Kidney (tissue), 13 donors: ENCODE measurements at regions not wholly inside any gene's neighbourhood (a gene's known extent, or its start where the extent isn't known, plus 50 kb on each side); places are given as distances from the start of the nearest gene placed in this dataset.

ENCODE experiments used
- DNase-seq, 5 donors: peaks; one replicate each; pipeline ENCODE4 v3.0.0-alpha.2; 2013 to 2020
- FAIRE-seq: peaks from 2 replicates; lab custom pipeline; 2012; peaks lifted over from hg19 to GRCh38; lab: Jason Lieb, UNC
- H3K27ac ChIP-seq, 2 donors: one replicate each; pipeline ENCODE4 v1.7.0; 2013; ENCODE audit warnings: low read depth in 2 of 2, low read length in 2 of 2, inconsistent platforms in 1 of 2
- H3K27me3 ChIP-seq: one replicate; pipeline ENCODE4 v1.7.1; 2013; ENCODE audit warnings: low read length, inconsistent platforms; ENCODE audit not compliant: control insufficient read depth, insufficient read depth
- H3K36me3 ChIP-seq, 3 donors: one replicate each; pipeline versions ENCODE4 v1.7.0 to v1.7.1; 2013; ENCODE audit warnings: low read length in 3 of 3, control low read depth in 1 of 3, inconsistent platforms in 1 of 3; ENCODE audit not compliant: insufficient read depth in 3 of 3, control insufficient read depth in 2 of 3
- H3K4me1 ChIP-seq, 3 donors: one replicate each; pipeline versions ENCODE4 v1.7.0 to v1.7.1; 2013; ENCODE audit warnings: low read length in 3 of 3, inconsistent platforms in 1 of 3, low read depth in 1 of 3; ENCODE audit not compliant: control insufficient read depth in 2 of 3, insufficient read depth in 2 of 3
- H3K4me3 ChIP-seq, 3 donors: one replicate each; pipeline versions ENCODE4 v1.7.0 to v1.8.1; 2013; ENCODE audit warnings: low read length in 3 of 3, control low read depth in 1 of 3, inconsistent platforms in 1 of 3
- H3K9ac ChIP-seq, 3 donors: one replicate each; pipeline versions ENCODE4 v1.7.0 to v1.7.1; 2013; ENCODE audit warnings: low read length in 3 of 3, control low read depth in 1 of 3, inconsistent platforms in 1 of 3
- H3K9me3 ChIP-seq, 3 donors: one replicate each; pipeline versions ENCODE4 v1.7.0 to v1.7.1; 2013; ENCODE audit warnings: low read length in 3 of 3, control low read depth in 1 of 3, inconsistent platforms in 1 of 3; ENCODE audit not compliant: control insufficient read depth in 2 of 3, insufficient read depth in 1 of 3
- intact Hi-C: fragments of 100-400 bp; cut with DNase I; formaldehyde crosslinking; loops from one replicate; pipeline ENCODE4 v1.11.1; 2022
- TF ChIP-seq, protein P1 (sequence below): IDR thresholded peaks from 3 replicates; pipeline ENCODE4 v1.5.1; 2012; ENCODE audit warnings: mild to moderate bottlenecking, moderate library complexity, borderline replicate concordance; ENCODE audit not compliant: insufficient read depth; ENCODE audit errors: extremely low read depth
- donor health status: control.
- donor health status: control.
- donor health status: control.
- donor health status: control.
- donor health status: control.
- donor health status: DM: yes; HTN: yes; CAD: no.
- donor health status: Normal renal cell carcinoma (clear cell type).

GRCh38 chr3:152733584-152734119 lies 101.3 kb upstream of the P2RY1 start:
- no peak overlapping the region for H3K4me3 ChIP-seq
- H3K27me3 ChIP-seq = no peaks in the 10 kb centered on the region
- intact Hi-C loops = no loop called here
- no peak overlapping the region for H3K9ac ChIP-seq
- FAIRE-seq (no peak), DNase-seq (no peak)
- no peaks in the 10 kb centered on the region for H3K4me1 ChIP-seq
- H3K9me3 ChIP-seq = no peaks in the 10 kb centered on the region
- H3K27ac ChIP-seq = no peak overlapping the region
- TF ChIP-seq, protein P1, sequence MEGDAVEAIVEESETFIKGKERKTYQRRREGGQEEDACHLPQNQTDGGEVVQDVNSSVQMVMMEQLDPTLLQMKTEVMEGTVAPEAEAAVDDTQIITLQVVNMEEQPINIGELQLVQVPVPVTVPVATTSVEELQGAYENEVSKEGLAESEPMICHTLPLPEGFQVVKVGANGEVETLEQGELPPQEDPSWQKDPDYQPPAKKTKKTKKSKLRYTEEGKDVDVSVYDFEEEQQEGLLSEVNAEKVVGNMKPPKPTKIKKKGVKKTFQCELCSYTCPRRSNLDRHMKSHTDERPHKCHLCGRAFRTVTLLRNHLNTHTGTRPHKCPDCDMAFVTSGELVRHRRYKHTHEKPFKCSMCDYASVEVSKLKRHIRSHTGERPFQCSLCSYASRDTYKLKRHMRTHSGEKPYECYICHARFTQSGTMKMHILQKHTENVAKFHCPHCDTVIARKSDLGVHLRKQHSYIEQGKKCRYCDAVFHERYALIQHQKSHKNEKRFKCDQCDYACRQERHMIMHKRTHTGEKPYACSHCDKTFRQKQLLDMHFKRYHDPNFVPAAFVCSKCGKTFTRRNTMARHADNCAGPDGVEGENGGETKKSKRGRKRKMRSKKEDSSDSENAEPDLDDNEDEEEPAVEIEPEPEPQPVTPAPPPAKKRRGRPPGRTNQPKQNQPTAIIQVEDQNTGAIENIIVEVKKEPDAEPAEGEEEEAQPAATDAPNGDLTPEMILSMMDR = no peak
- H3K36me3 ChIP-seq = no peaks in the 10 kb centered on the region

GRCh38 chr3:152737021-152737908 lies 97.7 kb upstream of the P2RY1 start:
- intact Hi-C loops = no loop called here

DNA sequence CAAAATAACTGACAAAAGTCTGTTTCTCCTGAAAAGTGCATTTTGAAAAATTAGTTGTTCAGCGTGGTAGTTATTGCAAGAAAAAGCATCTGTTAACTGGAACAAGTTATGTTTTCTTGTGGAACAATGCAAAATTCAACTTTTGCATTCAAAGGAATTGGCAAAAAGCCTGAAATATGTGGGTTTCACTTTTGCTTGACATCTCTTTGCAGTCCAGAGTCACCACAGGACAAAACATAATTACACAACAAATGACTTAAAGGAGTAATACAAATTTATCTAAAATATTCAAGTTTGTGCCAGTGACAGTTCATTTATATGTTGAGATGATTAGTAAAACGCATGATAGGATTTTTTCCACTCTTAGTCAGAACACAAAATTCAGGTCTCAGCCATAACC lies 96.3 kb upstream of the P2RY1 start:
- FAIRE-seq (no peak), DNase-seq (peak in 1 of 5 donors; percentile 27)
- Histone ChIP-seq H3K27me3 (no peaks in the 10 kb centered on the region), H3K36me3 (no peaks in the 10 kb centered on the region), H3K27ac (no peak overlapping the region), H3K4me1 (no peaks in the 10 kb centered on the region), H3K9me3 (no peaks in the 10 kb centered on the region), H3K9ac (no peak overlapping the region), H3K4me3 (no peak overlapping the region)
- intact Hi-C loops = no loop called here
- TF ChIP-seq, protein P1 = no peak

More at GRCh38 chr3:152737021-152737908, 97.7 kb upstream of the P2RY1 start:
- H3K9ac ChIP-seq = no peak overlapping the region
- H3K4me1 ChIP-seq = no peaks in the 10 kb centered on the region
- FAIRE-seq (no peak), DNase-seq (no peak)
- TF ChIP-seq, protein P1 = no peak
- no peak overlapping the region for H3K4me3 ChIP-seq
- H3K27ac ChIP-seq = no peak overlapping the region
- H3K9me3 ChIP-seq = no peaks in the 10 kb centered on the region
- no peaks in the 10 kb centered on the region for H3K27me3 ChIP-seq
- no peaks in the 10 kb centered on the region for H3K36me3 ChIP-seq
